Right lobe of liver (tissue), 4 donors: ENCODE measurements at regions not wholly inside any gene's neighbourhood (a gene's known extent, or its start where the extent isn't known, plus 50 kb on each side); places are given as distances from the start of the nearest gene placed in this dataset.

ENCODE experiments used
- POLR2A ChIP-seq: fragments of 450-650 bp; IDR thresholded peaks from one replicate; pipeline ENCODE4 v1.6.1; 2017; ENCODE audit warnings: antibody characterized with exemption, mild to moderate bottlenecking
- TF ChIP-seq, protein P1 (sequence below), 4 donors: fragments of 200-600 bp in 3 of 4; fragments of 450-650 bp in 1 of 4; IDR thresholded peaks; one replicate each; pipeline versions ENCODE4 v1.5.1 to v1.8.0; 2016 to 2022; ENCODE audit warnings: antibody characterized with exemption in 4 of 4, mild to moderate bottlenecking in 2 of 4
- donor health status: DM: no; HTN: no; CAD: no.
- donor health status: DM: no; HTN: no; CAD: no.
- donor health status: DM: no; HTN: yes; CAD: no.

DNA sequence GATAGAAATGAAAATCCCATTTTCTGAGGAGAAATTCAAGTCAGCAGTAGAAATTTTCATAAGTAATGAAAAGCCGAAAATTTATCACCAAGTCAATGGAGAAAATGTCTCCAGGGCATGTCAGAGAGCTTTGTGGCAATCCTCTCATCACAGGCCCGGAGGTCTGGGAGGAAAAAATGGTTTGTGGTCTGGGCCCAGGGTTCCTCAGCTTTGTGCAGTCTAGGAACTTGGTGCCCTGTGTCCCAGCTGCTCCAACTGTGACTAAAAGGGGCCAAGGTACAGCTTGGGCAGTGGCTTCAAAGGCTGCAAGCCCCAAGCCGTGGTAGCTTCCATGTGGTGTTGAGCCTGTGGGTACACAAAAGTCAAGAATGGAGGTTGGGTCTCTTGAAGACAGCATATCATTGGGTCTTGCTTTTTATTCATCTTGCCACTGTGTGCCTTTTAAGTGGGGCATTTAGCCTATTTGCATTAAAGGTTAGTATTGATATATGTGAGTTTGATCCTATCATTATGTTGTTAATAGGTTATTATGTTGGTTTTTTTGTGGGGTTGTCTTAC lies 608.5 kb downstream of the PDHA2 start:
- TF ChIP-seq, protein P1, sequence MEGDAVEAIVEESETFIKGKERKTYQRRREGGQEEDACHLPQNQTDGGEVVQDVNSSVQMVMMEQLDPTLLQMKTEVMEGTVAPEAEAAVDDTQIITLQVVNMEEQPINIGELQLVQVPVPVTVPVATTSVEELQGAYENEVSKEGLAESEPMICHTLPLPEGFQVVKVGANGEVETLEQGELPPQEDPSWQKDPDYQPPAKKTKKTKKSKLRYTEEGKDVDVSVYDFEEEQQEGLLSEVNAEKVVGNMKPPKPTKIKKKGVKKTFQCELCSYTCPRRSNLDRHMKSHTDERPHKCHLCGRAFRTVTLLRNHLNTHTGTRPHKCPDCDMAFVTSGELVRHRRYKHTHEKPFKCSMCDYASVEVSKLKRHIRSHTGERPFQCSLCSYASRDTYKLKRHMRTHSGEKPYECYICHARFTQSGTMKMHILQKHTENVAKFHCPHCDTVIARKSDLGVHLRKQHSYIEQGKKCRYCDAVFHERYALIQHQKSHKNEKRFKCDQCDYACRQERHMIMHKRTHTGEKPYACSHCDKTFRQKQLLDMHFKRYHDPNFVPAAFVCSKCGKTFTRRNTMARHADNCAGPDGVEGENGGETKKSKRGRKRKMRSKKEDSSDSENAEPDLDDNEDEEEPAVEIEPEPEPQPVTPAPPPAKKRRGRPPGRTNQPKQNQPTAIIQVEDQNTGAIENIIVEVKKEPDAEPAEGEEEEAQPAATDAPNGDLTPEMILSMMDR (IDR thresholded peaks at IDR 0.05), result no peak
- no peak for TF ChIP-seq POLR2A
